ENCODE measurements at regions not wholly inside any gene's neighbourhood (a gene's known extent, or its start where the extent isn't known, plus 50 kb on each side); places are given as distances from the start of the nearest gene placed in this dataset.

- Histone ChIP-seq H3K36me3 (ENCODE audit: control insufficient read depth, insufficient read depth, low read length) (no peaks in the 10 kb centered on the region), H3K4me1 (ENCODE audit: control insufficient read depth, insufficient read depth, low read length) (no peaks in the 10 kb centered on the region), H3K27me3 (ENCODE audit: control insufficient read depth, insufficient read depth, low read length) (no peaks in the 10 kb centered on the region), H3K27ac (ENCODE audit: low read length) (no peak overlapping the region), H3K9me3 (ENCODE audit: control insufficient read depth, insufficient read depth, low read depth, low read length) (no peaks in the 10 kb centered on the region), H3K4me3 (ENCODE audit: low read depth in 2 of 2, low read length in 2 of 2) (no peak overlapping the region)
- ATAC-seq = no peak
- POLR2A ChIA-PET = no interaction called here
- CTCF ChIA-PET = interaction anchor here (0.7 kb wide), 1 partner anchor 540 kb away, joined by 3 read pairs; no protein-coding TSS in a partner anchor
- no peak for TF ChIP-seq SIN3A (IDR thresholded peaks at IDR 0.05; ENCODE audit: borderline replicate concordance, insufficient read depth, low read depth, low read length)
- TF ChIP-seq TCF7L2 (IDR thresholded peaks at IDR 0.05; ENCODE audit: low read depth, low read length) = no peak
- TF ChIP-seq REST (IDR thresholded peaks at IDR 0.05; ENCODE audit: insufficient read depth in 1 of 2, low read depth in 2 of 2, low read length in 1 of 2) = no peak
- no peak for TF ChIP-seq CTCF (IDR thresholded peaks at IDR 0.05)
- TF ChIP-seq POLR2AphosphoS5 (IDR thresholded peaks at IDR 0.05; ENCODE audit: low read depth, low read length) = no peak
- in situ Hi-C loops (cut with HindIII; ENCODE audit: low pct_unique_long_range_greater_than_20kb, low sequenced_read_pairs) = no loop called here
- DNase-seq (ENCODE audit: low read depth, low spot score) = no peak
- intact Hi-C loops (cut with micrococcal nuclease; ENCODE audit: unreplicated experiment) = no loop called here
- no TSS peak for BruUV-seq (replicated peaks)
Observed at GRCh38 chr9:85157772-85158171, 488.2 kb downstream of the NTRK2 start.

GRCh38 chr9:85156652-85157051 lies 487.1 kb downstream of the NTRK2 start:
- Histone ChIP-seq H3K9me3 (ENCODE audit: control insufficient read depth, insufficient read depth, low read depth, low read length) (no peaks in the 10 kb centered on the region), H3K36me3 (ENCODE audit: control insufficient read depth, insufficient read depth, low read length) (no peaks in the 10 kb centered on the region), H3K4me1 (ENCODE audit: control insufficient read depth, insufficient read depth, low read length) (no peaks in the 10 kb centered on the region), H3K4me3 (ENCODE audit: low read depth in 2 of 2, low read length in 2 of 2) (no peak overlapping the region), H3K27ac (ENCODE audit: low read length) (no peak overlapping the region), H3K27me3 (ENCODE audit: control insufficient read depth, insufficient read depth, low read length) (no peaks in the 10 kb centered on the region)
- ChIA-PET POLR2A (no interaction called here), CTCF (no interaction called here)
- in situ Hi-C loops (cut with HindIII; ENCODE audit: low pct_unique_long_range_greater_than_20kb, low sequenced_read_pairs) (no loop called here), intact Hi-C loops (cut with micrococcal nuclease; ENCODE audit: unreplicated experiment) (no loop called here)
- ATAC-seq (no peak), DNase-seq (ENCODE audit: low read depth, low spot score) (no peak)
- BruUV-seq (replicated peaks) = no TSS peak
- TF ChIP-seq CTCF (IDR thresholded peaks at IDR 0.05) = no peak

GRCh38 chr9:85155352-85155751 lies 485.8 kb downstream of the NTRK2 start:
- Histone ChIP-seq H3K9me3 (ENCODE audit: control insufficient read depth, insufficient read depth, low read depth, low read length) (no peaks in the 10 kb centered on the region), H3K36me3 (ENCODE audit: control insufficient read depth, insufficient read depth, low read length) (no peaks in the 10 kb centered on the region), H3K27ac (ENCODE audit: low read length) (no peak overlapping the region), H3K4me3 (ENCODE audit: low read depth in 2 of 2, low read length in 2 of 2) (no peak overlapping the region), H3K4me1 (ENCODE audit: control insufficient read depth, insufficient read depth, low read length) (no peaks in the 10 kb centered on the region), H3K27me3 (ENCODE audit: control insufficient read depth, insufficient read depth, low read length) (no peaks in the 10 kb centered on the region)
- intact Hi-C loops (cut with micrococcal nuclease; ENCODE audit: unreplicated experiment) (no loop called here), in situ Hi-C loops (cut with HindIII; ENCODE audit: low pct_unique_long_range_greater_than_20kb, low sequenced_read_pairs) (no loop called here)
- no peak for DNase-seq (ENCODE audit: low read depth, low spot score)
- no TSS peak for BruUV-seq (replicated peaks)
- TF ChIP-seq REST (IDR thresholded peaks at IDR 0.05; ENCODE audit: insufficient read depth in 1 of 2, low read depth in 2 of 2, low read length in 1 of 2) (no peak), TCF7L2 (IDR thresholded peaks at IDR 0.05; ENCODE audit: low read depth, low read length) (no peak), CTCF (IDR thresholded peaks at IDR 0.05) (no peak), SIN3A (IDR thresholded peaks at IDR 0.05; ENCODE audit: borderline replicate concordance, insufficient read depth, low read depth, low read length) (no peak), POLR2AphosphoS5 (IDR thresholded peaks at IDR 0.05; ENCODE audit: low read depth, low read length) (no peak)
- no peak for ATAC-seq
- CTCF ChIA-PET = no interaction called here
- POLR2A ChIA-PET = no interaction called here
